Upper lobe of left lung (tissue), 6 donors: ENCODE measurements at regions not wholly inside any gene's neighbourhood (a gene's known extent, or its start where the extent isn't known, plus 50 kb on each side); places are given as distances from the start of the nearest gene placed in this dataset.

Experiments
- ATAC-seq, 2 donors: fragments of 200-7000 bp; cut with Tn5 transposase; one replicate each; pipeline ENCODE4 v1.9.1; 2022; ENCODE audit warnings: mild to moderate bottlenecking in 2 of 2, moderate library complexity in 2 of 2; ENCODE audit not compliant: low FRiP score in 2 of 2
- DNase-seq, 2 donors: peaks; one replicate each; pipeline ENCODE4 v3.0.0-alpha.2; 2019 to 2020
- H3K27ac ChIP-seq, 4 donors: fragments of 200-600 bp; sonication (generic); one replicate each; pipeline ENCODE4 v1.5.1; 2016 to 2019
- H3K27me3 ChIP-seq, 4 donors: fragments of 200-600 bp; sonication (generic); one replicate each; pipeline ENCODE4 v1.5.1; 2017 to 2019
- H3K36me3 ChIP-seq, 4 donors: fragments of 200-600 bp; sonication (generic); one replicate each; pipeline ENCODE4 v1.5.1; 2016 to 2019
- H3K4me1 ChIP-seq, 4 donors: fragments of 200-600 bp; sonication (generic); one replicate each; pipeline ENCODE4 v1.5.1; 2018 to 2019
- H3K4me3 ChIP-seq, 4 donors: fragments of 200-600 bp; sonication (generic); one replicate each; pipeline ENCODE4 v1.5.1; 2017 to 2019; ENCODE audit warnings: mild to moderate bottlenecking in 2 of 4, moderate library complexity in 1 of 4
- H3K9me3 ChIP-seq, 4 donors: fragments of 200-600 bp; sonication (generic); one replicate each; pipeline ENCODE4 v1.5.1; 2018 to 2019
- CTCF ChIP-seq, 6 experiments: fragments of 450-650 bp in 4 of 6; fragments of 200-600 bp in 2 of 6; sonication (generic) in 2 of 6; IDR thresholded peaks; one replicate each; pipeline ENCODE4 v1.5.1; 2016 to 2019; ENCODE audit warnings: antibody characterized with exemption in 6 of 6
- EP300 ChIP-seq, 4 donors: sonication (generic); formaldehyde crosslinking; IDR thresholded peaks; one replicate each; pipeline ENCODE4 v1.5.1; 2017; ENCODE audit warnings: antibody characterized with exemption in 4 of 4, control low read depth in 2 of 4
- POLR2A ChIP-seq, 4 donors: fragments of 450-650 bp; IDR thresholded peaks; one replicate each; pipeline ENCODE4 v1.5.1; 2016 to 2017; ENCODE audit warnings: antibody characterized with exemption in 4 of 4, mild to moderate bottlenecking in 2 of 4
- POLR2AphosphoS5 ChIP-seq, 2 donors: sonication (generic); formaldehyde crosslinking; IDR thresholded peaks; one replicate each; pipeline ENCODE4 v1.5.1; 2017; ENCODE audit warnings: antibody characterized with exemption in 2 of 2
- WGBS, 2 donors: methylation state at CpG; one replicate each; pipeline ENCODE4 v1.1.5; 2017 to 2018; 5-methylcytosine and 5-hydroxymethylcytosine counted together
- donor health status: DM: no; HTN: no; CAD: no; lungs with moderate emphysema.
- donor health status: DM: no; HTN: yes; CAD: no; lungs with severe emphysema.

GRCh38 chr11:26851291-26851690 lies 129.4 kb upstream of the SLC5A12 start:
- DNase-seq (no peak), ATAC-seq (no peak)
- 84 to 86% methylated on average over 3 of the region's 3 CpGs for WGBS, 2 donors
- Histone ChIP-seq H3K36me3 (no peaks in the 10 kb centered on the region), H3K27me3 (no peaks in the 10 kb centered on the region), H3K27ac (no peak overlapping the region), H3K9me3 (no peaks in the 10 kb centered on the region), H3K4me1 (peaks cover 0 to 7% (median 0%) of the 10 kb centered on the region in 4 donors), H3K4me3 (no peak overlapping the region)
- TF ChIP-seq CTCF (IDR thresholded peaks at IDR 0.05) (no peak), POLR2AphosphoS5 (IDR thresholded peaks at IDR 0.05) (no peak), POLR2A (IDR thresholded peaks at IDR 0.05) (no peak), EP300 (IDR thresholded peaks at IDR 0.05) (no peak)

GRCh38 chr11:26851696-26852095 lies 129.8 kb upstream of the SLC5A12 start:
- peaks cover 0 to 7% (median 0%) of the 10 kb centered on the region in 4 donors for H3K4me1 ChIP-seq
- H3K9me3 ChIP-seq, result no peaks in the 10 kb centered on the region
- TF ChIP-seq POLR2AphosphoS5 (IDR thresholded peaks at IDR 0.05), result no peak
- H3K36me3 ChIP-seq, result no peaks in the 10 kb centered on the region
- ATAC-seq, result no peak
- no peak overlapping the region for H3K4me3 ChIP-seq
- H3K27me3 ChIP-seq, result no peaks in the 10 kb centered on the region
- no peak overlapping the region for H3K27ac ChIP-seq
- WGBS, 2 donors, result 81 to 89% methylated on average over 4 of the region's 4 CpGs
- DNase-seq, result no peak

DNA sequence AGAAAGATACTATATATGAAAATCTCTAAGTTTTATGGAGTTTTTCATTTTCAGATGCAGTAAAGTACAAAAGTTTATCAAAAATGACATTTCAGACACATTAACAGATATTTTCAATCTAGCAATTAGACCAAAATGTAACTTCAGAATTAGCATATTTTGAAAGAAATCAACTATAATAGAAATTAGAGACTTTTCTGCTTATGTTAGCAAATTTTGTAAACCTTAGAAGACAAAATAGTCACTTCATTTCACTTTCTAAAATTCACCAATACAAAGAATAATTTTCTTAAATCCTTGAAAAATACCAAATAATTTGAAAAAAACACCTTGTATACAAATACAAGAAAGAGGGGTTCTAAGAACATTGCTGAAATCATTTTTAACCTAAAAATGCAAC lies 135.8 kb upstream of the FIBIN start:
- no peak for ATAC-seq
- Histone ChIP-seq H3K9me3 (no peaks in the 10 kb centered on the region), H3K27me3 (no peaks in the 10 kb centered on the region), H3K4me1 (no peaks in the 10 kb centered on the region), H3K36me3 (no peaks in the 10 kb centered on the region), H3K27ac (no peak overlapping the region), H3K4me3 (no peak overlapping the region)
- TF ChIP-seq POLR2A (IDR thresholded peaks at IDR 0.05), result no peak
- TF ChIP-seq CTCF (IDR thresholded peaks at IDR 0.05), result no peak
- no peak for TF ChIP-seq EP300 (IDR thresholded peaks at IDR 0.05)
- no peak for DNase-seq

GRCh38 chr11:26859416-26859815 lies 134.5 kb upstream of the FIBIN start:
- DNase-seq (no peak), ATAC-seq (no peak)
- Histone ChIP-seq H3K4me1 (no peaks in the 10 kb centered on the region), H3K27ac (no peak overlapping the region), H3K27me3 (no peaks in the 10 kb centered on the region), H3K36me3 (no peaks in the 10 kb centered on the region), H3K4me3 (no peak overlapping the region), H3K9me3 (no peaks in the 10 kb centered on the region)
- TF ChIP-seq CTCF (IDR thresholded peaks at IDR 0.05) (no peak), EP300 (IDR thresholded peaks at IDR 0.05) (no peak), POLR2A (IDR thresholded peaks at IDR 0.05) (no peak), POLR2AphosphoS5 (IDR thresholded peaks at IDR 0.05) (no peak)
- 68 to 77% methylated on average over 3 of the region's 3 CpGs for whole genome bisulfite sequencing, 2 donors

GRCh38 chr11:26860091-26860780 lies 133.7 kb upstream of the FIBIN start:
- DNase-seq, result no peak
- H3K4me1 ChIP-seq, result no peaks in the 10 kb centered on the region
- no peaks in the 10 kb centered on the region for H3K27me3 ChIP-seq
- no peak overlapping the region for H3K27ac ChIP-seq
- WGBS, 2 donors, result 86 to 89% methylated on average over 7 of the region's 7 CpGs
- H3K9me3 ChIP-seq, result no peaks in the 10 kb centered on the region
- H3K4me3 ChIP-seq, result no peak overlapping the region
- no peaks in the 10 kb centered on the region for H3K36me3 ChIP-seq
- ATAC-seq, result no peak
- TF ChIP-seq EP300 (IDR thresholded peaks at IDR 0.05), result no peak
- no peak for TF ChIP-seq POLR2AphosphoS5 (IDR thresholded peaks at IDR 0.05)
- TF ChIP-seq POLR2A (IDR thresholded peaks at IDR 0.05), result no peak
- TF ChIP-seq CTCF (IDR thresholded peaks at IDR 0.05), result no peak
